GM18861 (cell line): ENCODE measurements at regions not wholly inside any gene's neighbourhood (a gene's known extent, or its start where the extent isn't known, plus 50 kb on each side); places are given as distances from the start of the nearest gene placed in this dataset.

ENCODE experiments used
- ATAC-seq: cut with Tn5 transposase; IDR thresholded peaks from one replicate; pipeline ENCODE4 v1.9.1; 2021; ENCODE audit not compliant: unreplicated experiment

GRCh38 chr4:189062047-189062820, 878.4 kb upstream of the FRG1 start:
- ATAC-seq = no peak

- ATAC-seq = no peak
Measured at GRCh38 chr4:189069772-189070171, 870.9 kb upstream of the FRG1 start.

GRCh38 chr4:189071241-189071640, 869.4 kb upstream of the FRG1 start:
- no peak for ATAC-seq

- no peak for ATAC-seq
Measured at GRCh38 chr4:189073739-189074138, 866.9 kb upstream of the FRG1 start.

- ATAC-seq = no peak
Measured at GRCh38 chr4:189081826-189082225, 858.8 kb upstream of the FRG1 start.

- ATAC-seq = no peak
Measured at GRCh38 chr4:189083769-189084168, 856.9 kb upstream of the FRG1 start.

GRCh38 chr4:189084671-189085070, 856.0 kb upstream of the FRG1 start:
- no peak for ATAC-seq

GRCh38 chr4:189087971-189088370, 852.7 kb upstream of the FRG1 start:
- ATAC-seq = no peak

- ATAC-seq = no peak
Measured at GRCh38 chr4:189088780-189089179, 851.9 kb upstream of the FRG1 start.

- ATAC-seq = no peak
Measured at GRCh38 chr4:189090174-189090814, 850.4 kb upstream of the FRG1 start.

GRCh38 chr4:189092581-189092980, 848.1 kb upstream of the FRG1 start:
- no peak for ATAC-seq

GRCh38 chr4:189096108-189096507, 844.6 kb upstream of the FRG1 start:
- no peak for ATAC-seq

- ATAC-seq = no peak
Measured at GRCh38 chr4:189096717-189097116, 844.0 kb upstream of the FRG1 start.

- no peak for ATAC-seq
Measured at GRCh38 chr4:189098932-189099696, 841.6 kb upstream of the FRG1 start.

- no peak for ATAC-seq
Measured at GRCh38 chr4:189113389-189113888, 827.2 kb upstream of the FRG1 start.

- no peak for ATAC-seq
Measured at GRCh38 chr4:189117426-189117825, 823.2 kb upstream of the FRG1 start.

GRCh38 chr4:189121336-189121735, 819.3 kb upstream of the FRG1 start:
- no peak for ATAC-seq

- no peak for ATAC-seq
Measured at GRCh38 chr4:189124149-189124758, 816.4 kb upstream of the FRG1 start.

- ATAC-seq = no peak
Measured at GRCh38 chr4:189124791-189125190, 815.9 kb upstream of the FRG1 start.

GRCh38 chr4:189126040-189126439, 814.6 kb upstream of the FRG1 start:
- no peak for ATAC-seq

- ATAC-seq = no peak
Measured at GRCh38 chr4:189128341-189128740, 812.3 kb upstream of the FRG1 start.
